Gastroesophageal sphincter (tissue), 3 donors: ENCODE measurements at regions not wholly inside any gene's neighbourhood (a gene's known extent, or its start where the extent isn't known, plus 50 kb on each side); places are given as distances from the start of the nearest gene placed in this dataset.

Source experiments
- CTCF ChIP-seq, 4 experiments: fragments of 200-600 bp in 2 of 4; fragments of 450-650 bp in 2 of 4; sonication (generic) in 1 of 4; IDR thresholded peaks; one replicate each; pipeline ENCODE4 v1.5.1; 2017 to 2019; ENCODE audit warnings: antibody characterized with exemption in 4 of 4, mild to moderate bottlenecking in 2 of 4, moderate library complexity in 2 of 4
- EP300 ChIP-seq: sonication (generic); formaldehyde crosslinking; IDR thresholded peaks from one replicate; pipeline ENCODE4 v1.6.1; 2017; ENCODE audit warnings: antibody characterized with exemption, mild to moderate bottlenecking
- POLR2A ChIP-seq, 2 donors: fragments of 450-650 bp; IDR thresholded peaks; one replicate each; pipeline ENCODE4 v1.6.1; 2017; ENCODE audit warnings: antibody characterized with exemption in 2 of 2, mild to moderate bottlenecking in 2 of 2, moderate library complexity in 1 of 2

- no peak for TF ChIP-seq EP300
- no peak for TF ChIP-seq CTCF (IDR thresholded peaks at IDR 0.05)
- no peak for TF ChIP-seq POLR2A (IDR thresholded peaks at IDR 0.05)
These were observed 194.6 kb downstream of the TRIM29 start for GRCh38 chr11:119943298-119943655.
